K562 (cell line): ENCODE measurements at regions not wholly inside any gene's neighbourhood (a gene's known extent, or its start where the extent isn't known, plus 50 kb on each side); places are given as distances from the start of the nearest gene placed in this dataset.

Experiments
- ATAC-seq: fragments of 200-7000 bp; cut with Tn5 transposase; 3 replicates; pipeline ENCODE4 v1.9.1; 2020; ENCODE audit warnings: moderate library complexity
- BruUV-seq: library from RNA; stranded (reverse); fragments of 400-500 nt; replicated peaks from 2 replicates; lab custom pipeline; 2021; lab: Mats Ljungman, UMichigan
- CTCF ChIA-PET: fragments of 300-600 bp; formaldehyde crosslinking; extraction: SDS; loops from one replicate; lab custom pipeline; 2021; ENCODE audit warnings: low intra/inter-chr PET ratio; lab: Yijun Ruan, JAX
- POLR2A ChIA-PET: fragments of 300-600, 350-650 bp; sonication (Branson Sonifier 250); formaldehyde crosslinking; extraction: SDS; loops from one replicate; lab custom pipeline; 2021; ENCODE audit warnings: antibody characterized with exemption, inconsistent platforms; lab: Yijun Ruan, JAX
- DNase-seq, 4 experiments: peaks; one replicate each; pipeline versions ENCODE4 v3.0.0 to v3.0.0-alpha.2; 2011 to 2018; ENCODE audit warnings: low spot score in 3 of 4, mixed read lengths in 3 of 4; ENCODE audit errors: extremely low read depth in 1 of 4
- FAIRE-seq: peaks from 2 replicates; lab custom pipeline; 2011; peaks lifted over from hg19 to GRCh38; lab: Jason Lieb, UNC
- H2AFZ ChIP-seq: 2 replicates; pipeline ENCODE4 v1.6.0; 2011; ENCODE audit warnings: low read depth, low read length, control low read depth, inconsistent platforms
- H3K27ac ChIP-seq: fragments of 200-600 bp; 3 replicates; pipeline ENCODE4 v1.8.0; 2011; ENCODE audit warnings: low read depth, mild to moderate bottlenecking, control low read depth, inconsistent platforms, low read length, moderate library complexity, mixed read lengths; ENCODE audit errors: extremely low read depth
- H3K27me3 ChIP-seq, 2 experiments: fragments of 300-600 bp in 1 of 2; 2 replicates in 1 of 2; 3 replicates in 1 of 2; pipeline versions ENCODE4 v1.6.0 to v1.8.0; 2011; ENCODE audit warnings: inconsistent platforms in 2 of 2, low read length in 2 of 2, mild to moderate bottlenecking in 1 of 2, mixed read lengths in 1 of 2, moderate library complexity in 1 of 2; ENCODE audit not compliant: control insufficient read depth in 2 of 2, insufficient read depth in 2 of 2
- H3K36me3 ChIP-seq: fragments of 300-600 bp; 3 replicates; pipeline ENCODE4 v1.8.0; 2011; ENCODE audit warnings: mild to moderate bottlenecking, low read length, inconsistent platforms; ENCODE audit not compliant: control insufficient read depth, insufficient read depth
- H3K4me1 ChIP-seq, 2 experiments: fragments of 200-600 bp in 1 of 2; replicated peaks in 1 of 2; 2 replicates in 1 of 2; 3 replicates in 1 of 2; pipeline versions ENCODE4 v1.5.1 to v1.8.0; 2011; ENCODE audit warnings: inconsistent platforms in 2 of 2, low read length in 2 of 2, mild to moderate bottlenecking in 1 of 2, mixed read lengths in 1 of 2, moderate library complexity in 1 of 2; ENCODE audit not compliant: control insufficient read depth in 2 of 2, insufficient read depth in 2 of 2
- H3K4me2 ChIP-seq: 2 replicates; pipeline ENCODE4 v1.6.1; 2011; ENCODE audit warnings: low read length, control low read depth, inconsistent platforms, mixed read lengths; ENCODE audit not compliant: insufficient read depth
- H3K4me3 ChIP-seq: fragments of 200-600 bp; sonication (generic), shearing (Covaris generic); 2 replicates; pipeline ENCODE4 v1.5.1; 2016; ENCODE audit warnings: control low read depth, inconsistent platforms
- H3K79me2 ChIP-seq: fragments of 200-600 bp; 3 replicates; pipeline ENCODE4 v1.8.0; 2011; ENCODE audit warnings: low read length, inconsistent platforms; ENCODE audit not compliant: control insufficient read depth, insufficient read depth
- H3K9ac ChIP-seq, 2 experiments: 2 replicates each; pipeline versions ENCODE4 v1.6.0 to v1.6.1; 2011; ENCODE audit warnings: low read depth in 2 of 2, low read length in 2 of 2, control low read depth in 1 of 2, inconsistent platforms in 1 of 2, mild to moderate bottlenecking in 1 of 2, mixed read lengths in 1 of 2; ENCODE audit not compliant: insufficient read depth in 1 of 2
- H3K9me1 ChIP-seq: one replicate; pipeline ENCODE4 v1.6.0; 2011; ENCODE audit warnings: inconsistent platforms, mild to moderate bottlenecking, low read length, moderate library complexity; ENCODE audit not compliant: control insufficient read depth, insufficient read depth
- H3K9me3 ChIP-seq: replicated peaks from 2 replicates; pipeline ENCODE4 v1.5.1; 2011; ENCODE audit warnings: low read depth, low read length, inconsistent platforms; ENCODE audit not compliant: control insufficient read depth, insufficient read depth
- H4K20me1 ChIP-seq: replicated peaks from 2 replicates; pipeline ENCODE4 v1.6.1; 2011; ENCODE audit warnings: low read length, inconsistent platforms, mixed read lengths; ENCODE audit not compliant: control insufficient read depth, insufficient read depth
- ARID3B ChIP-seq: fragments of 250-450 bp; sonication (Bioruptor Pico); IDR thresholded peaks from 2 replicates; pipeline ENCODE4 v1.4.0; 2020; ENCODE audit warnings: borderline replicate concordance
- ATF2 ChIP-seq: sonication (generic); formaldehyde crosslinking; IDR thresholded peaks from 2 replicates; pipeline ENCODE4 v1.8.1; 2022; ENCODE audit warnings: missing genetic modification reagents
- JUNB ChIP-seq: fragments of 450-650 bp; formaldehyde crosslinking; conservative IDR thresholded peaks from 2 replicates; pipeline ENCODE4 v1.4.0; 2020; ENCODE audit warnings: mild to moderate bottlenecking
- MCM2 ChIP-seq: fragments of 450-650 bp; IDR thresholded peaks from 2 replicates; pipeline ENCODE4 v1.6.1; 2017; ENCODE audit warnings: low read depth, mild to moderate bottlenecking
- PATZ1 ChIP-seq: fragments of 250-450 bp; sonication (Bioruptor Pico); IDR thresholded peaks from 2 replicates; pipeline ENCODE4 v1.5.0; 2020; ENCODE audit warnings: mild to moderate bottlenecking, borderline replicate concordance
- SRSF9 ChIP-seq: fragments of 200-400 bp; formaldehyde crosslinking; IDR thresholded peaks from 2 replicates; pipeline ENCODE4 v1.6.1; 2017; ENCODE audit warnings: low read depth, low read length, borderline replicate concordance
- U2AF1 ChIP-seq: fragments of 200-400 bp; formaldehyde crosslinking; optimal IDR thresholded peaks from 2 replicates; pipeline ENCODE3; 2017; ENCODE audit warnings: mild to moderate bottlenecking, low read depth, low read length, moderate library complexity
- ZNF23 ChIP-seq: fragments of 250-450 bp; sonication (Bioruptor Pico); IDR thresholded peaks from 2 replicates; pipeline ENCODE4 v1.4.0; 2020; ENCODE audit warnings: mild to moderate bottlenecking
- WGBS: fragments of 100-300 bp; shearing (Covaris generic); methylation state at CpG from one replicate; pipeline ENCODE4 v1.1.6; 2016; ENCODE audit warnings: low coverage, mixed read lengths; ENCODE audit not compliant: insufficient coverage; ENCODE audit errors: missing lambda C conversion rate; 5-methylcytosine and 5-hydroxymethylcytosine counted together
- in situ Hi-C: fragments of 300-500 bp; cut with MboI; formaldehyde crosslinking; loops from 4 replicates; pipeline ENCODE4 v1.15.0; 2018; ENCODE audit warnings: inconsistent platforms, mixed read lengths
- intact Hi-C: fragments of 100-400 bp; cut with micrococcal nuclease; formaldehyde crosslinking; loops from 2 replicates; pipeline ENCODE4 v1.14.2; 2022
- TF ChIP-seq, protein P1 (sequence below), 2 experiments: fragments of 200-800 bp in 1 of 2; sonication (Bioruptor generic) in 1 of 2; sonication (generic) in 1 of 2; formaldehyde crosslinking in 1 of 2; IDR thresholded peaks in 1 of 2; conservative IDR thresholded peaks in 1 of 2; 2 replicates each; pipeline versions ENCODE4 v1.5.0 to v1.6.1; 2016 to 2020; ENCODE audit warnings: missing compliant biosample characterization in 1 of 2, missing genetic modification characterization in 1 of 2, missing genetic modification reagents in 1 of 2

GRCh38 chr1:29809446-29810120, 573.3 kb downstream of the PTPRU start:
- no peaks in the 10 kb centered on the region for H3K9me3 ChIP-seq
- no peak for FAIRE-seq
- no peaks in the 10 kb centered on the region for H3K36me3 ChIP-seq
- peak overlapping the region in 1 of 2 experiments; percentile 39; a peak in 2 of 4 replicates for H3K9ac ChIP-seq
- H2AFZ ChIP-seq: 0 out of 2 replicates have a peak overlapping the region, but pooled peaks have one; percentile 5
- in situ Hi-C loops (loop anchor here (25.0 kb wide), 1 partner anchor 1372 kb away; no protein-coding TSS in a partner anchor), intact Hi-C loops (no loop called here)
- TF ChIP-seq PATZ1: no peak
- TF ChIP-seq ARID3B (CRISPR knock-in tag): no peak
- TF ChIP-seq JUNB (CRISPR knock-in tag): no peak
- no peak for TF ChIP-seq ATF2 (CRISPR knock-in tag)
- no peak for TF ChIP-seq ZNF23 (CRISPR knock-in tag)
- TF ChIP-seq MCM2: no peak
- no peak for TF ChIP-seq SRSF9
- no peak for TF ChIP-seq U2AF1
- TF ChIP-seq, protein P1, sequence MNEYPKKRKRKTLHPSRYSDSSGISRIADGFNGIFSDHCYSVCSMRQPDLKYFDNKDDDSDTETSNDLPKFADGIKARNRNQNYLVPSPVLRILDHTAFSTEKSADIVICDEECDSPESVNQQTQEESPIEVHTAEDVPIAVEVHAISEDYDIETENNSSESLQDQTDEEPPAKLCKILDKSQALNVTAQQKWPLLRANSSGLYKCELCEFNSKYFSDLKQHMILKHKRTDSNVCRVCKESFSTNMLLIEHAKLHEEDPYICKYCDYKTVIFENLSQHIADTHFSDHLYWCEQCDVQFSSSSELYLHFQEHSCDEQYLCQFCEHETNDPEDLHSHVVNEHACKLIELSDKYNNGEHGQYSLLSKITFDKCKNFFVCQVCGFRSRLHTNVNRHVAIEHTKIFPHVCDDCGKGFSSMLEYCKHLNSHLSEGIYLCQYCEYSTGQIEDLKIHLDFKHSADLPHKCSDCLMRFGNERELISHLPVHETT (CRISPR knock-in tag; conservative IDR thresholded peaks at IDR 0.05 in 1 of 2, IDR thresholded peaks at IDR 0.05 in 1 of 2): no peak
- no peak overlapping the region for H3K27ac ChIP-seq
- H4K20me1 ChIP-seq: no peaks in the 10 kb centered on the region
- no peaks in the 10 kb centered on the region for H3K9me1 ChIP-seq
- H3K4me3 ChIP-seq: no peak overlapping the region
- ATAC-seq: no peak
- no TSS peak for BruUV-seq
- POLR2A ChIA-PET: interaction anchor here (0.6 to 1.2 kb wide), 3 partner anchors 128 to 1009 kb away, joined by 3 to 4 read pairs (median 3); no protein-coding TSS in a partner anchor
- no peak overlapping the region for H3K4me2 ChIP-seq
- CTCF ChIA-PET: no interaction called here
- H3K79me2 ChIP-seq: no peaks in the 10 kb centered on the region
- H3K4me1 ChIP-seq: no peaks in the 10 kb centered on the region; a peak in 3 of 5 replicates
- DNase-seq: no peak
- WGBS: 2% methylated on average over 15 of the region's 16 CpGs
- H3K27me3 ChIP-seq: peaks cover 0 to 24% of the 10 kb centered on the region in 2 experiments; a peak in 3 of 5 replicates
